Endodermal cell (in vitro differentiated cells): ENCODE measurements at regions not wholly inside any gene's neighbourhood (a gene's known extent, or its start where the extent isn't known, plus 50 kb on each side); places are given as distances from the start of the nearest gene placed in this dataset.

Experiments used
- DNase-seq: peaks from one replicate; pipeline ENCODE4 v3.0.0-alpha.2; 2017
- H3K27ac ChIP-seq: 2 replicates; pipeline ENCODE4 v1.5.1; 2013; ENCODE audit warnings: mild to moderate bottlenecking, low read depth, low read length, moderate library complexity
- H3K27me3 ChIP-seq: 2 replicates; pipeline ENCODE4 v1.6.1; 2013; ENCODE audit warnings: mild to moderate bottlenecking, low read length, moderate library complexity; ENCODE audit not compliant: insufficient read depth, control insufficient read depth, poor library complexity, severe bottlenecking
- H3K36me3 ChIP-seq: 2 replicates; pipeline ENCODE4 v1.7.0; 2013; ENCODE audit warnings: mild to moderate bottlenecking, low read length, moderate library complexity; ENCODE audit not compliant: control insufficient read depth, insufficient read depth
- H3K4me1 ChIP-seq: one replicate; pipeline ENCODE4 v1.7.0; 2013; ENCODE audit warnings: low read length; ENCODE audit not compliant: control insufficient read depth, insufficient read depth
- H3K4me3 ChIP-seq: 2 replicates; pipeline ENCODE4 v1.5.1; 2013; ENCODE audit warnings: mild to moderate bottlenecking, low read length, moderate library complexity
- H3K9ac ChIP-seq: 2 replicates; pipeline ENCODE4 v1.6.1; 2013; ENCODE audit warnings: mild to moderate bottlenecking, low read length, moderate library complexity; ENCODE audit not compliant: poor library complexity, severe bottlenecking; ENCODE audit errors: extremely low read depth
- H3K9me3 ChIP-seq: 2 replicates; pipeline ENCODE4 v1.6.1; 2013; ENCODE audit warnings: mild to moderate bottlenecking, low read length, moderate library complexity; ENCODE audit not compliant: control insufficient read depth
- H3K27ac Mint-ChIP-seq: 2 replicates; pipeline ENCODE4 v1.8.0; 2020; ENCODE audit warnings: mixed read lengths
- H3K27me3 Mint-ChIP-seq: 2 replicates; pipeline ENCODE4 v1.8.0; 2021; ENCODE audit warnings: mild to moderate bottlenecking, mixed read lengths; ENCODE audit not compliant: insufficient read depth
- H3K36me3 Mint-ChIP-seq: 2 replicates; pipeline ENCODE4 v1.8.0; 2020; ENCODE audit warnings: low read depth, mixed read lengths
- H3K4me1 Mint-ChIP-seq: 2 replicates; pipeline ENCODE4 v1.8.0; 2020; ENCODE audit warnings: mixed read lengths
- H3K4me3 Mint-ChIP-seq: 2 replicates; pipeline ENCODE4 v1.8.0; 2020; ENCODE audit warnings: mild to moderate bottlenecking, moderate library complexity, mixed read lengths
- H3K9me3 Mint-ChIP-seq: 2 replicates; pipeline ENCODE4 v1.8.0; 2020; ENCODE audit warnings: mild to moderate bottlenecking, mixed read lengths
- CTCF ChIP-seq: fragments of 200-600 bp; sonication (generic); conservative IDR thresholded peaks from 2 replicates; pipeline ENCODE4 v1.5.0; 2021; ENCODE audit warnings: antibody characterized with exemption, mild to moderate bottlenecking
- WGBS, 2 experiments: methylation state at CpG; one replicate each; pipeline versions ENCODE4 v1.1.5 to v1.1.7; 2013; ENCODE audit warnings: missing lambda C conversion rate in 2 of 2, mixed read lengths in 1 of 2; ENCODE audit not compliant: insufficient coverage in 1 of 2, insufficient read length in 1 of 2; 5-methylcytosine and 5-hydroxymethylcytosine counted together

GRCh38 chr18:78659057-78659456 lies 320.6 kb upstream of the SALL3 start:
- peaks cover 6% of the 10 kb centered on the region for H3K9me3 ChIP-seq
- Mint-ChIP-seq H3K4me1 (no peaks in the 10 kb centered on the region), H3K27me3 (peaks cover 2% of the 10 kb centered on the region), H3K9me3 (peaks cover 20% of the 10 kb centered on the region), H3K4me3 (no peak overlapping the region), H3K27ac (no peak overlapping the region), H3K36me3 (no peaks in the 10 kb centered on the region)
- no peak overlapping the region for H3K9ac ChIP-seq
- H3K4me1 ChIP-seq: no peaks in the 10 kb centered on the region
- H3K27me3 ChIP-seq: no peaks in the 10 kb centered on the region
- H3K36me3 ChIP-seq: no peaks in the 10 kb centered on the region
- H3K27ac ChIP-seq: no peak overlapping the region
- no peak overlapping the region for H3K4me3 ChIP-seq
- no peak for DNase-seq
- WGBS, 2 experiments: 87 to 89% methylated on average over 7 to 14 of the region's 14 CpGs
- TF ChIP-seq CTCF: no peak

- TF ChIP-seq CTCF: peak; percentile 87
- Histone ChIP-seq H3K9me3 (peaks cover 5% of the 10 kb centered on the region), H3K36me3 (no peaks in the 10 kb centered on the region), H3K4me3 (no peak overlapping the region), H3K9ac (no peak overlapping the region), H3K4me1 (no peaks in the 10 kb centered on the region), H3K27me3 (no peaks in the 10 kb centered on the region), H3K27ac (no peak overlapping the region)
- H3K9me3 Mint-ChIP-seq: peaks cover 20% of the 10 kb centered on the region
- H3K27ac Mint-ChIP-seq: no peak overlapping the region
- no peaks in the 10 kb centered on the region for H3K4me1 Mint-ChIP-seq
- WGBS, 2 experiments: 50 to 62% methylated on average over 4 to 16 of the region's 16 CpGs
- no peaks in the 10 kb centered on the region for H3K36me3 Mint-ChIP-seq
- no peak overlapping the region for H3K4me3 Mint-ChIP-seq
- peak; percentile 86 for DNase-seq
- H3K27me3 Mint-ChIP-seq: peaks cover 2% of the 10 kb centered on the region
These were observed 319.9 kb upstream of the SALL3 start for GRCh38 chr18:78659748-78660147.

GRCh38 chr18:78660311-78660710 lies 319.3 kb upstream of the SALL3 start:
- H3K4me3 ChIP-seq: no peak overlapping the region
- Mint-ChIP-seq H3K36me3 (no peaks in the 10 kb centered on the region), H3K4me1 (no peaks in the 10 kb centered on the region), H3K4me3 (no peak overlapping the region), H3K9me3 (peaks cover 18% of the 10 kb centered on the region), H3K27me3 (peaks cover 2% of the 10 kb centered on the region), H3K27ac (no peak overlapping the region)
- no peak overlapping the region for H3K27ac ChIP-seq
- H3K9me3 ChIP-seq: no peaks in the 10 kb centered on the region
- no peak for TF ChIP-seq CTCF
- whole genome bisulfite sequencing, 2 experiments: 89 to 96% methylated on average over 9 to 10 of the region's 10 CpGs
- no peaks in the 10 kb centered on the region for H3K36me3 ChIP-seq
- H3K9ac ChIP-seq: no peak overlapping the region
- H3K4me1 ChIP-seq: no peaks in the 10 kb centered on the region
- no peaks in the 10 kb centered on the region for H3K27me3 ChIP-seq
- DNase-seq: no peak
